K562 (cell line): ENCODE measurements at regions not wholly inside any gene's neighbourhood (a gene's known extent, or its start where the extent isn't known, plus 50 kb on each side); places are given as distances from the start of the nearest gene placed in this dataset.

ENCODE experiments used
- ATAC-seq: fragments of 200-7000 bp; cut with Tn5 transposase; 3 replicates; pipeline ENCODE4 v1.9.1; 2020; ENCODE audit warnings: moderate library complexity
- BruUV-seq: library from RNA; stranded (reverse); fragments of 400-500 nt; replicated peaks from 2 replicates; lab custom pipeline; 2021; lab: Mats Ljungman, UMichigan
- CTCF ChIA-PET: fragments of 300-600 bp; formaldehyde crosslinking; extraction: SDS; loops from one replicate; lab custom pipeline; 2021; ENCODE audit warnings: low intra/inter-chr PET ratio; lab: Yijun Ruan, JAX
- POLR2A ChIA-PET: fragments of 300-600, 350-650 bp; sonication (Branson Sonifier 250); formaldehyde crosslinking; extraction: SDS; loops from one replicate; lab custom pipeline; 2021; ENCODE audit warnings: antibody characterized with exemption, inconsistent platforms; lab: Yijun Ruan, JAX
- DNase-seq, 4 experiments: peaks; one replicate each; pipeline versions ENCODE4 v3.0.0 to v3.0.0-alpha.2; 2011 to 2018; ENCODE audit warnings: low spot score in 3 of 4, mixed read lengths in 3 of 4; ENCODE audit errors: extremely low read depth in 1 of 4
- FAIRE-seq: peaks from 2 replicates; lab custom pipeline; 2011; peaks lifted over from hg19 to GRCh38; lab: Jason Lieb, UNC
- H2AFZ ChIP-seq: 2 replicates; pipeline ENCODE4 v1.6.0; 2011; ENCODE audit warnings: low read depth, low read length, control low read depth, inconsistent platforms
- H3K27ac ChIP-seq: fragments of 200-600 bp; 3 replicates; pipeline ENCODE4 v1.8.0; 2011; ENCODE audit warnings: low read depth, mild to moderate bottlenecking, control low read depth, inconsistent platforms, low read length, moderate library complexity, mixed read lengths; ENCODE audit errors: extremely low read depth
- H3K27me3 ChIP-seq, 2 experiments: fragments of 300-600 bp in 1 of 2; 2 replicates in 1 of 2; 3 replicates in 1 of 2; pipeline versions ENCODE4 v1.6.0 to v1.8.0; 2011; ENCODE audit warnings: inconsistent platforms in 2 of 2, low read length in 2 of 2, mild to moderate bottlenecking in 1 of 2, mixed read lengths in 1 of 2, moderate library complexity in 1 of 2; ENCODE audit not compliant: control insufficient read depth in 2 of 2, insufficient read depth in 2 of 2
- H3K36me3 ChIP-seq: fragments of 300-600 bp; 3 replicates; pipeline ENCODE4 v1.8.0; 2011; ENCODE audit warnings: mild to moderate bottlenecking, low read length, inconsistent platforms; ENCODE audit not compliant: control insufficient read depth, insufficient read depth
- H3K4me1 ChIP-seq, 2 experiments: fragments of 200-600 bp in 1 of 2; replicated peaks in 1 of 2; 2 replicates in 1 of 2; 3 replicates in 1 of 2; pipeline versions ENCODE4 v1.5.1 to v1.8.0; 2011; ENCODE audit warnings: inconsistent platforms in 2 of 2, low read length in 2 of 2, mild to moderate bottlenecking in 1 of 2, mixed read lengths in 1 of 2, moderate library complexity in 1 of 2; ENCODE audit not compliant: control insufficient read depth in 2 of 2, insufficient read depth in 2 of 2
- H3K4me2 ChIP-seq: 2 replicates; pipeline ENCODE4 v1.6.1; 2011; ENCODE audit warnings: low read length, control low read depth, inconsistent platforms, mixed read lengths; ENCODE audit not compliant: insufficient read depth
- H3K4me3 ChIP-seq: fragments of 200-600 bp; sonication (generic), shearing (Covaris generic); 2 replicates; pipeline ENCODE4 v1.5.1; 2016; ENCODE audit warnings: control low read depth, inconsistent platforms
- H3K79me2 ChIP-seq: fragments of 200-600 bp; 3 replicates; pipeline ENCODE4 v1.8.0; 2011; ENCODE audit warnings: low read length, inconsistent platforms; ENCODE audit not compliant: control insufficient read depth, insufficient read depth
- H3K9ac ChIP-seq, 2 experiments: 2 replicates each; pipeline versions ENCODE4 v1.6.0 to v1.6.1; 2011; ENCODE audit warnings: low read depth in 2 of 2, low read length in 2 of 2, control low read depth in 1 of 2, inconsistent platforms in 1 of 2, mild to moderate bottlenecking in 1 of 2, mixed read lengths in 1 of 2; ENCODE audit not compliant: insufficient read depth in 1 of 2
- H3K9me1 ChIP-seq: one replicate; pipeline ENCODE4 v1.6.0; 2011; ENCODE audit warnings: inconsistent platforms, mild to moderate bottlenecking, low read length, moderate library complexity; ENCODE audit not compliant: control insufficient read depth, insufficient read depth
- H3K9me3 ChIP-seq: replicated peaks from 2 replicates; pipeline ENCODE4 v1.5.1; 2011; ENCODE audit warnings: low read depth, low read length, inconsistent platforms; ENCODE audit not compliant: control insufficient read depth, insufficient read depth
- H4K20me1 ChIP-seq: replicated peaks from 2 replicates; pipeline ENCODE4 v1.6.1; 2011; ENCODE audit warnings: low read length, inconsistent platforms, mixed read lengths; ENCODE audit not compliant: control insufficient read depth, insufficient read depth
- CHD4 ChIP-seq: fragments of 200-600 bp; sonication (generic); IDR thresholded peaks from 3 replicates; pipeline ENCODE4 v1.6.1; 2012; ENCODE audit warnings: low read depth, mild to moderate bottlenecking, mixed read lengths, low read length, inconsistent platforms; ENCODE audit not compliant: insufficient read depth, insufficient replicate concordance, poor library complexity, severe bottlenecking
- CLOCK ChIP-seq: fragments of 250-450 bp; sonication (Bioruptor Pico); IDR thresholded peaks from 2 replicates; pipeline ENCODE4 v1.4.0; 2020; ENCODE audit warnings: mild to moderate bottlenecking, moderate library complexity, borderline replicate concordance
- HNRNPH1 ChIP-seq: fragments of 200-400 bp; formaldehyde crosslinking; optimal IDR thresholded peaks from 2 replicates; pipeline ENCODE3; 2017; ENCODE audit warnings: low read depth, mild to moderate bottlenecking, low read length, moderate library complexity
- NR4A1 ChIP-seq, 2 experiments: fragments of 250-450 bp in 1 of 2; fragments of 450-650 bp in 1 of 2; sonication (Bioruptor Pico) in 1 of 2; IDR thresholded peaks; 2 replicates each; pipeline versions ENCODE4 v1.4.0 to v1.6.1; 2016 to 2020; ENCODE audit warnings: mild to moderate bottlenecking in 2 of 2, missing compliant biosample characterization in 1 of 2, missing genetic modification characterization in 1 of 2, moderate library complexity in 1 of 2
- PRMT5 ChIP-seq: sonication (generic); formaldehyde crosslinking; IDR thresholded peaks from 2 replicates; pipeline ENCODE4 v1.5.0; 2020; ENCODE audit warnings: missing genetic modification reagents
- TEAD2 ChIP-seq: fragments of 450-650 bp; IDR thresholded peaks from 2 replicates; pipeline ENCODE4 v1.6.1; 2016; ENCODE audit warnings: missing genetic modification characterization, control low read depth, missing compliant biosample characterization
- XRCC3 ChIP-seq: fragments of 450-650 bp; IDR thresholded peaks from 2 replicates; pipeline ENCODE4 v1.6.1; 2017; ENCODE audit warnings: mild to moderate bottlenecking, moderate library complexity
- ZC3H4 ChIP-seq: sonication (generic); formaldehyde crosslinking; IDR thresholded peaks from 2 replicates; pipeline ENCODE4 v1.9.0; 2021; ENCODE audit warnings: missing genetic modification reagents, borderline replicate concordance
- ZNF134 ChIP-seq: fragments of 250-450 bp; sonication (Bioruptor Pico); conservative IDR thresholded peaks from 2 replicates; pipeline ENCODE4 v1.4.0; 2020
- ZNF586 ChIP-seq: fragments of 450-650 bp; formaldehyde crosslinking; conservative IDR thresholded peaks from 2 replicates; pipeline ENCODE4 v1.4.0; 2020; ENCODE audit warnings: mild to moderate bottlenecking, moderate library complexity
- ZNF639 ChIP-seq, 2 experiments: fragments of 200-800 bp in 1 of 2; sonication (Bioruptor generic) in 1 of 2; sonication (generic) in 1 of 2; formaldehyde crosslinking in 1 of 2; IDR thresholded peaks in 1 of 2; conservative IDR thresholded peaks in 1 of 2; 2 replicates each; pipeline versions ENCODE4 v1.5.0 to v1.6.1; 2016 to 2020; ENCODE audit warnings: missing compliant biosample characterization in 1 of 2, missing genetic modification characterization in 1 of 2, missing genetic modification reagents in 1 of 2
- WGBS: fragments of 100-300 bp; shearing (Covaris generic); methylation state at CpG from one replicate; pipeline ENCODE4 v1.1.6; 2016; ENCODE audit warnings: low coverage, mixed read lengths; ENCODE audit not compliant: insufficient coverage; ENCODE audit errors: missing lambda C conversion rate; 5-methylcytosine and 5-hydroxymethylcytosine counted together
- in situ Hi-C: fragments of 300-500 bp; cut with MboI; formaldehyde crosslinking; loops from 4 replicates; pipeline ENCODE4 v1.15.0; 2018; ENCODE audit warnings: inconsistent platforms, mixed read lengths
- intact Hi-C: fragments of 100-400 bp; cut with micrococcal nuclease; formaldehyde crosslinking; loops from 2 replicates; pipeline ENCODE4 v1.14.2; 2022
- TF ChIP-seq, protein P1 (sequence below): fragments of 150-350 bp; IDR thresholded peaks from 2 replicates; pipeline ENCODE4 v1.6.1; 2014; ENCODE audit warnings: low read depth, mild to moderate bottlenecking, low read length, borderline replicate concordance

- no TSS peak for BruUV-seq
- intact Hi-C loops = no loop called here
- Histone ChIP-seq H3K27me3 (no peaks in the 10 kb centered on the region), H3K9ac (no peak overlapping the region), H2AFZ (no peak overlapping the region), H3K9me1 (no peaks in the 10 kb centered on the region), H4K20me1 (no peaks in the 10 kb centered on the region), H3K4me3 (no peak overlapping the region), H3K4me1 (no peaks in the 10 kb centered on the region), H3K27ac (no peak overlapping the region), H3K79me2 (no peaks in the 10 kb centered on the region)
- under 1% methylated on average over 13 of the region's 13 CpGs for WGBS
- FAIRE-seq = no peak
- ChIA-PET POLR2A (interaction anchor here (0.6 kb wide), 1 partner anchor 206 kb away, joined by 3 read pairs; no protein-coding TSS in a partner anchor), CTCF (no interaction called here)
- no peak for DNase-seq
- in situ Hi-C loops = no loop called here
- no peak for TF ChIP-seq ZC3H4
- TF ChIP-seq XRCC3 = no peak
- no peak for TF ChIP-seq NR4A1 (CRISPR knock-in tag; IDR thresholded peaks at IDR 0.05)
- TF ChIP-seq NR4A1 (tag; IDR thresholded peaks at IDR 0.05) = no peak
- TF ChIP-seq PRMT5 (CRISPR knock-in tag) = no peak
- TF ChIP-seq ZNF639 (CRISPR knock-in tag; conservative IDR thresholded peaks at IDR 0.05 in 1 of 2, IDR thresholded peaks at IDR 0.05 in 1 of 2) = no peak
- no peak for TF ChIP-seq CHD4
- no peak for TF ChIP-seq TEAD2 (tag)
- TF ChIP-seq CLOCK (CRISPR knock-in tag) = no peak
- TF ChIP-seq HNRNPH1 = no peak
- TF ChIP-seq, protein P1, sequence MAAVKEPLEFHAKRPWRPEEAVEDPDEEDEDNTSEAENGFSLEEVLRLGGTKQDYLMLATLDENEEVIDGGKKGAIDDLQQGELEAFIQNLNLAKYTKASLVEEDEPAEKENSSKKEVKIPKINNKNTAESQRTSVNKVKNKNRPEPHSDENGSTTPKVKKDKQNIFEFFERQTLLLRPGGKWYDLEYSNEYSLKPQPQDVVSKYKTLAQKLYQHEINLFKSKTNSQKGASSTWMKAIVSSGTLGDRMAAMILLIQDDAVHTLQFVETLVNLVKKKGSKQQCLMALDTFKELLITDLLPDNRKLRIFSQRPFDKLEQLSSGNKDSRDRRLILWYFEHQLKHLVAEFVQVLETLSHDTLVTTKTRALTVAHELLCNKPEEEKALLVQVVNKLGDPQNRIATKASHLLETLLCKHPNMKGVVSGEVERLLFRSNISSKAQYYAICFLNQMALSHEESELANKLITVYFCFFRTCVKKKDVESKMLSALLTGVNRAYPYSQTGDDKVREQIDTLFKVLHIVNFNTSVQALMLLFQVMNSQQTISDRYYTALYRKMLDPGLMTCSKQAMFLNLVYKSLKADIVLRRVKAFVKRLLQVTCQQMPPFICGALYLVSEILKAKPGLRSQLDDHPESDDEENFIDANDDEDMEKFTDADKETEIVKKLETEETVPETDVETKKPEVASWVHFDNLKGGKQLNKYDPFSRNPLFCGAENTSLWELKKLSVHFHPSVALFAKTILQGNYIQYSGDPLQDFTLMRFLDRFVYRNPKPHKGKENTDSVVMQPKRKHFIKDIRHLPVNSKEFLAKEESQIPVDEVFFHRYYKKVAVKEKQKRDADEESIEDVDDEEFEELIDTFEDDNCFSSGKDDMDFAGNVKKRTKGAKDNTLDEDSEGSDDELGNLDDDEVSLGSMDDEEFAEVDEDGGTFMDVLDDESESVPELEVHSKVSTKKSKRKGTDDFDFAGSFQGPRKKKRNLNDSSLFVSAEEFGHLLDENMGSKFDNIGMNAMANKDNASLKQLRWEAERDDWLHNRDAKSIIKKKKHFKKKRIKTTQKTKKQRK = no peak
- no peak for TF ChIP-seq ZNF134 (CRISPR knock-in tag)
- TF ChIP-seq ZNF586 (CRISPR knock-in tag) = no peak
- TF ChIP-seq, all 486 proteins: peak for 0
- ATAC-seq = no peak
- Histone ChIP-seq H3K9me3 (no peaks in the 10 kb centered on the region), H3K36me3 (no peaks in the 10 kb centered on the region), H3K4me2 (no peak overlapping the region)
Measured at GRCh38 chr1:208528578-208529240, 284.5 kb upstream of the PLXNA2 start.
